HG02970 (cell line): ENCODE measurements at regions not wholly inside any gene's neighbourhood (a gene's known extent, or its start where the extent isn't known, plus 50 kb on each side); places are given as distances from the start of the nearest gene placed in this dataset.

ENCODE experiments used
- ATAC-seq: cut with Tn5 transposase; IDR thresholded peaks from one replicate; pipeline ENCODE4 v1.9.1; 2021; ENCODE audit warnings: mild to moderate bottlenecking, moderate library complexity, moderate number of reproducible peaks; ENCODE audit not compliant: unreplicated experiment, low FRiP score

GRCh38 chr4:81549984-81550383 lies 78.3 kb upstream of the RASGEF1B start:
- ATAC-seq: no peak

- no peak for ATAC-seq
These were observed 75.1 kb upstream of the RASGEF1B start for GRCh38 chr4:81546777-81547176.

GRCh38 chr4:81541161-81541945 lies 69.6 kb upstream of the RASGEF1B start:
- no peak for ATAC-seq

GRCh38 chr4:81538716-81539427 lies 67.2 kb upstream of the RASGEF1B start:
- no peak for ATAC-seq

GRCh38 chr4:81531410-81531809 lies 59.7 kb upstream of the RASGEF1B start:
- no peak for ATAC-seq

- no peak for ATAC-seq
These were observed 57.3 kb upstream of the RASGEF1B start for GRCh38 chr4:81528979-81529378.

- ATAC-seq: no peak
These were observed 56.5 kb upstream of the RASGEF1B start for GRCh38 chr4:81528200-81528599.

- ATAC-seq: no peak
These were observed 56.0 kb upstream of the RASGEF1B start for GRCh38 chr4:81527709-81528108.

- no peak for ATAC-seq
These were observed 55.4 kb upstream of the RASGEF1B start for GRCh38 chr4:81527115-81527514.

- ATAC-seq: no peak
These were observed 55.0 kb upstream of the RASGEF1B start for GRCh38 chr4:81526706-81527105.

- no peak for ATAC-seq
These were observed 52.1 kb upstream of the RASGEF1B start for GRCh38 chr4:81523672-81524327.

GRCh38 chr4:81522711-81523110 lies 51.0 kb upstream of the RASGEF1B start:
- no peak for ATAC-seq

GRCh38 chr4:81521708-81522107 lies 50.0 kb upstream of the RASGEF1B start:
- no peak for ATAC-seq
